Muscle of arm (tissue), 1 donor: ENCODE measurements at regions not wholly inside any gene's neighbourhood (a gene's known extent, or its start where the extent isn't known, plus 50 kb on each side); places are given as distances from the start of the nearest gene placed in this dataset.
"Not testable (repeated sequence)": the region's sequence is repeated elsewhere in the genome, so short reads cannot be mapped to it uniquely, and the experiment has no call there.

Experiments
- DNase-seq: peaks from one replicate; pipeline ENCODE4 v3.0.0-alpha.2; 2013

DNA sequence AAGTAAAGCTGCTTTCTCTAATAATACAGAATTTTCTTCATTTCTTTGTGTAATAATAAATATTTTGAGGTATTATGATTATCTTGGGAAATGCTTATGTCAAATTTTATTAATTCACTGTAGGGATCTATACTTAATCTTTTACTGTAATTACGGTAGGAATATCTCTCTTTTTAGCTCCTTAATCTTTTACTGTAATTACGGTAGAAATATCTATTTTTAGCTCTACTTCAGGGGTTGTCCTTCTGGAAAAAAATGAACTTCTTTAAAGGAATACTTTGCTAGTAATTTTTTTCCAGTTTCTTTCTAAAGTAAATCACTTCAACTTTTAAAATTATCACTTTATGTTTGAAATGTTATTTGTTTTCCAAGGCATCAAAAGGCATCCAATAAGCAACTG is 2229.4 kb upstream of the AGA start:
- DNase-seq, result no peak

DNA sequence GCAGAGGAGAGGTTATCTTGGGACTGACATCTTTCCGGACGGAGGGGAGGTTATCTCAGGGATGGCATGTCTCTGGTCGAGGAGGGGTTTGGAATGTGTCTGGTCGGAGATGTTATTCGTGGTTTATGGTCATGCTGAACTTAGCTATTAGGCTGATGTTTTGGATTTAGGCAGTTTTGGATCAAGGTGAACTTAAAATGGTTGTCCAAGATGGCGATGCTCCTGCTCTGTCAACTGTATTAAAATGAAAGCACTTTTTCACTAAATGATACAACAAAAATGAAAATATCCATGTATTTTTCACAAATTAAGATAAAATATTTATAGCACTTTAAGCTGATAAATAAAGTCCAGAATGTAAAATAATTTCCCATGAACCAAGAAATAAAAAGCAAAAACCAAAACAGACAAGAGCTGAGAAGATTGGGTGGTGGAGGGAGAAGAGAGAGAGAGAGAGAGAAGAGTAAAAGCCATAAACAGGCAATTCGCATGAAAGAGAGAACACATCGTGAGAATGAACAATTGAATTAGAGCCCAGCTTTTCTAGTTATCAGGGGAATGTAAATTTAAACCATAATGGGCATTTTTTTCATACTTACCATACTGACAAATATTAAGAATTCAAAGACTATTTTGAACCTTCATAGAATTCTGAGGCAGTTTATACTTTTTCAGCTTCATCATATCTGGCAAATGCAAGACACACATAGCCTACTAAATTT is 2236.0 kb upstream of the AGA start:
- no peak for DNase-seq

DNA sequence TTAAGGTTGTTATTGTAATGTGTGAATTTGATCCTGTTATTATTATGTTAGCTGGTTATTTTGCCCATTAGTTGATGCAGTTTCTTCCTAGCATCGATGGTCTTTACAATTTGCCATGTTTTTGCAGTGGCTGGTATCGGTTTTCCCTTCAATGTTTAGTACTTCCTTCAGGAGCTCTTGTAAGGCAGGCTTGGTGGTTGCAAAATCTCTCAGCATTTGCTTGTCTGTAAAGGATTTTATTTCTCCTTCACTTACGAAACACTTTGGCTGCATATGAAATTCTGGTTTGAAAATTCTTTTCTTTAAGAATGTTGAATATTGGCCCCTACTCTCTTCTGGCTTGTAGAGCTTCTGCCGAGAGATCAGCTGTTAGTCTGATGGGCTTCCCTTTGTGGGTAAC is 2241.4 kb upstream of the AGA start:
- not testable (repeated sequence) for DNase-seq

DNA sequence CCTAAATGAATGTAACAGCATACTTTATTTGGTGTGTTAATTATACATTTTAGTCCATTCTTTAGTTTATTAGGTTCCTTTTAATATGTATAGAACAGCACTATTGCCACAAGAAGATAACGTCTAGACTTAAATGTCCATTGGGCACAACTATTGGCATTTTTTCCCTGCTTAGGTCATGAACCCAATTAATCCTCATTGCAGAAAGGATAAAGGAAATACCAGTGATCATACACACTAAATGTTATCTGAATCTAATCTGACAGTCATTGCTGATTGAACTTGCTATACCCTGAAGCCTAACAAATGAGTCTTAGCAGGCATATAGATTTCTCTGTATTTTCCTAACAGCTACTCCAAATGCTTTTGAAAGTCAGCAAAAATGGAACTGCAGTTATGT is 2250.0 kb upstream of the AGA start:
- no peak for DNase-seq

DNA sequence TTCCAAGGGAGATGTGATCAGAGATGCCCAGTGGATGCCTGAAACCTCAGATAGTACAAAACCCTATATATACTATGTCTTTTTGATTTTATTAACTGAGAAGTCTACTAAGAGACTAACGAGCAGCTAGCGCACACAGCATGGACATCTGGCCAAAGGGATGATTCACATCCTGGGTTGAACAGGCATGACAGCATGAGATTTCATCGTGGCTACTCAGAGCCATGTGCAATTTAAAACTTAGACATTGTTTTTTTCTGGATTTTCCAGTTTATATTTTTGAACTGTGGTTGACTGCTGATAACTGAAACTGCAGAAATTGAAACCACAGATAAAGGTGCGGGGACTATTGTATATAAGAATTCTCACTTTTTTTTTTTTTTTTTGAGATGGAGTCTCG is 2252.9 kb upstream of the AGA start:
- DNase-seq, result no peak

DNA sequence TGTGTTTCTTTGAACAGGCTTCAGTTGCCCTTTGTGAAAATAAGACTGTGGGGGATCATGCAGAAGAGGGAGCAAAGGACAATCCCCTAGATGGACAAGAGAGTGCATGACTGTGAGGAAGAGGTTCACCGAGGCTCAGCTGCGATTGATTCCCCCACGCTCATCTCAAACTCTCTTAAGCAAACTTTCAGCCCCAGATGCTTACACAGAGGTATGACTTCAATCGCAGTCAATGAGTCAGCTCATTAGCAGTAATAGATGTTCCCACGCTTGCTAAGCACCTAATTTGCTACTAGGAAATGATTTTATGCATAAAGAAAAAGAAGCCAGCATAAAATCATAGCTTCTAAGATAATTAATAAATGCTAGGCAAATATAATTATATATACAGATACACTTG is 2256.1 kb upstream of the AGA start:
- DNase-seq, result no peak

DNA sequence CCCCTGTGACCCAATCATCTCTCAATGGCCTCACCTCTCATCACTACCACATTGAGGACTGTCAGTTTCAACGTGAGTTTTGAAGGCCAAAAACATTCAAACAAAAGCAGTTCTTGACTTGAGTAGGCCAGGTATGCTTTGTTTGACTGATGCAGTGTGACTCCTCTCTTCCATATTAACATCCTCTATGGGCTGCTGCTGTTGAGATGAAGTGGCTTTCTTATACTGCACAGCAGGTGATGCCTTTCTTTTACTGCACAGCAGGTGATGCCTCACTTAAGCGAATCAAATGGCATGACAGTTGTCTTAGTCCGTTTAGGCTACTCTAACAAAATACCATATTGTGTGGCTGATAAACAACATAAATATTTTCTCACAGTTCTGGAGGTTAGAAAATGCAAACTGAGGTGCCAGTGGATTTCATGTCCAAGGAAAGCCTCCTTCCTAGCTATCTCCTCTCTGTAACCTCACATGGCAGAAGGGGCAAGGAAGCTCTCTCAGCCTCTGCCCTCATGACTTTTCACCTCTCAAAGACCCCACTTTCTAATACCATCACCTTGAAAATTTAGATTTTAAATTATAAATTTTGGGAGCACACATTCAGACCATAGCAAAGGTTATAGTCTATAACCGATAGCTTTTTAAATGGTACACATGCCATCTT is 2267.9 kb upstream of the AGA start:
- DNase-seq, result no peak

DNA sequence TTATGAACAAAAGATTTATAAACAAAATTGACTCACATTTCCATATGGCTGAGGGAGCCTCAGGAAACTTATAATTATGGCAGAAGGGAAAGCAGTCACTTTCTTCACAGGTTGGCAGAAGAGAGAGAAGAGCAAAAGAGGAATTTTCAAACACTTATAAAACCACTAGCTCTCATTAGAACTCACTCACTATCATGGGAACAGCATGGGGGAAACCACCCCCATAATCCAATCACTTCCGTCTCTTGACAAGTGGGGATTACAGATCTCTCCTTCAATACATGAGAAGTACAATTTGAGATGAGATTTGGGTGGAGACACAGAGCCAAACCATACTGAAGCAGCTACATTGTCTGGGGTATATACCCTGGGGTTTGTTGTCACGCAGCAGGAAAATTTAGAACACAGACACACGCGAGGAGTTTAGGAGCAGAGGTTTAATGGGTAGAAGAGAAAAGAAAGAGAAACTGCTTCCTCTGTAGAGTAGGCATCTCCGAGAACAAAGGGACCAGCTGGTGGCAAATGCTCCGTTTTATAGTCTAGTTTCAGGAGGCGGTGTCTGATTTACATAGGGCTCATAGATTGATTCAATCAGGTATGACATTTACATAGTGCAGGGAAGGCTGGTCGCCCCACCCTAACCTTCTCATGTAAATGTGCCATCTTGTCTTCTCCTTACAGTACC is 2277.7 kb upstream of the AGA start:
- DNase-seq, result no peak

DNA sequence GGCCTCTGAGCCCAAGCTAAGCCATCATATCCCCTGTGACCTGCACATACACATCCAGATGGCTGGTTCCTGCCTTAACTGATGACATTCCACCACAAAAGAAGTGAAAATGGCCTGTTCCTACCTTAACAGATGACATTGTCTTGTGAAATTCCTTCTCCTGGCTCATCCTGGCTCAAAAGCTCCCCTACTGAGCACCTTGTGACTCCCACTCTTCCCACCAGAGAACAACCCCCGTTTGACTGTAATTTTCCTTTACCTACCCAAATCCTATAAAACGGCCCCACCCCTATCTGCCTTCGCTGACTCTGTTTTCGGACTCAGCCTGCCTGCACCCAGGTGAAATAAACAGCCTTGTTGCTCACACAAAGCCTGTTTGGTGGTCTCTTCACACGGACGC is 2284.3 kb upstream of the AGA start:
- DNase-seq, result not testable (repeated sequence)

DNA sequence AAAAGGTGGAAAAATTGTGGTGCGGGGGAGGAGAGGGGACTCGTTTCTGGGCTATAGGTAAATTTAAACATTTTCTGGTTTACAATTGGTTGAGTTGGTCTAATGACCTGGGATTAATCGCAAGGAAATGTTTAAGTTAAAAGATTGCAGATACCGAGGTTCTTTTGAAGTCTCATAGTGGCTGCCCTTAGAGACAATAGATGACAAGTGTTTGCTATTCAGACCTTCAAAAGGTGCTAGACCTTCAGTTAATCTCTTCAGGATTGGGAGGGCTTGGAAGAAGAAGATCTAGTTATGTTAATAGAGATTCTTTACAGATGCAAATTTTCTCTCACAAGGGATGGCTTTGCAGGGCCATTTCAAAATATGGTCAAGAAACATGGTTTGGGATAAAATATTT is 2286.1 kb upstream of the AGA start:
- no peak for DNase-seq

DNA sequence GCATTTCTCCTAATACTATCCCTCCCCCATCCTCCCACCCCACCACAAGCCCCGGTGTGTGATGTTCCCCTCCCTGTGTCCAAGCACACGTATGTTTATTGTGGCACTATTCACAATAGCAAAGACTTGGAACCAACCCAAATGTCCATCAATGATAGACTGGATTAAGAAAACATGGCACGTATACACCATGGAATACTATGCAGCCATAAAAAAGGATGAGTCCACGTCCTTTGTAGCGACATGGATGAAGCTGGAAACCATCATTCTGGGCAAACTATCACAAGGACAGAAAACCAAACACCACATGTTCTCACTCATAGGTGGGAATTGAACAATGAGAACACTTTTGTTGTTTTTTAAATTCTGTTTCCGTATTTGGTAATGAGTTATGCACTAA is 2294.6 kb upstream of the AGA start:
- DNase-seq, result not testable (repeated sequence)

DNA sequence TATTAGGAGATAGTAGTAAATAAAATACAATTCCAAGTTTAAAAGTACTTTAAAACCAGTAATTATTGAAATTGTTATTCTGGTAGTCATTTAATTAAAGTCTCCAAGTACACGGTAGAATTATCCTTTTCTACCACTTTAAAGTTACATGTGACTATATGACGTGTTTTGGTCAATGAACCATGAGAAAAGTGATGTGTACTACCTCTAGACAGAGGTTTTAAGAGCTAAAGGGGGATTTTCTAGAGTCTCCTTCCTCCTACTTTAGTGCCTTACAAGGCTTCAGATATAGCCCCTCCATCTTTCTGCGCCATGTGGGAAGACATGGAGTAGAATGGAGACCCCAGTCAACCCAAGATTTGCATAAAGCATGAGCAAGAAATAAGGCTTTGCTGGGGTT is 2296.6 kb upstream of the AGA start:
- DNase-seq, result no peak

DNA sequence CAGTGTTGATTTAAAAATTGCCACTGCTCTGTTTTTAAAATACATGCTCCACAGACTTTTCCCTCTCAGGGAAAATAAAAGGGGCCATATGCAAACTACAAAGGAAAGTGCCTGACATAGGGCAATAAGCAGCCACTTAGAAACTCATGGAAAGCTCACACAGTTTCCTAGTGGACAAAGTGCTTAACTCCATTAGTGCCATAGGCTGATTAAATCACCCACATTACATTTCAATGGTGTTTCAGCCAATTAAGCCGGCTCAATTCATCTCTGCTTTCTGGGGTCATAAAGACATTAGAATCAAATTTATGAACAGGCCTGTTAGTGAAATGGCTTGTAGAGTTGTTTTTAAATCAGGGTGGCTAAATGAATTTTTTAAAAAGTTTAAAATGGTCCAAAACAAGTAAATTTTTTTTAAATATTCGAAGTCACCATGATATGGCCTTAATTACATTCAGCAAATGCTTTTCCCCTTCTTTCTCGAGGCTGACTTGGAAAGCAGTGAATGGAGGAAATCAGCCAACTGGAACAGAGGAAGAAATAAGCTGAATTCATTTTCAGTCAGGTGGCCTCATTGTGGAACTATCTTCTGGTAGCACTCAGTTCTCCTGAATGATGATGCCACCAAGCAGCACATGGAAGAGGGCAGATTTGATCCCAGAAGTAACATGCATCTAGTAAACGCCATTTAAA is 2305.1 kb upstream of the AGA start:
- no peak for DNase-seq

DNA sequence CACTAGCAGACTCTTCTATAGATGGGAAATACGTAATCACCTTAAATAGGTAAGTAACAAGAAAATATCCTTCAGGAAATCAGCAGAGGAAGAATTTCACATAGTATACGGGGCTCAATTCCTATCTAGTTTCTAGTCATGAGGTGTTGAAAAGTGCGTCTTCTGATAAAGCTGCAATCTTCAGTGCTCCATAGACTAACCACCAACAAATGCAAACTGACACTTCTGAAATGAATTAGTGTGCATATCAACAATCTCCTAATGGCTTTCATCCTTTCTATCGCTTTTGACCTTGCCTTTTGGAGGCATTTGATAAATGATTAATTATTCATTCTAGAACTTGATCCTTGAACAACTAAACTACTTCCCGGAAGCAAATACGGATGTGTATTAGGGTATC is 2306.6 kb upstream of the AGA start:
- DNase-seq, result no peak

DNA sequence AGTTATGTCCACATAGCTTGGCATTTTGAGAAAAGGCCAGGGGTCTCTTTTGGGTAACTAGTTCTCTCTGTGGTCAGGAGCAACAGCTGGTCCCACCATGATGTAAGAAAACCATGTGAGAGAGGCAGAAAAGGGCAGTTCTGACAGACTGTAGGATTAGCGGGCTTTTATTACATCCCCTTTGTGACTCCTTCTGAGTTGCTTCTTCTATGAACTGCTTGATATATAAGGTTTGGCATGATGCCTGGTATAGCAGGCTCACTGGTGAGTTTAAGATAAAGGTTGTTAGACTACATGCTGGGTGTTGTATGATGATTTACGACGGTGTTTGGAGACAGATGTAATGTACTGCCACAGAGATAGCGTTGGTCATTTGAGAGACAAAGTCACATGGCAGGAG is 2308.1 kb upstream of the AGA start:
- no peak for DNase-seq

DNA sequence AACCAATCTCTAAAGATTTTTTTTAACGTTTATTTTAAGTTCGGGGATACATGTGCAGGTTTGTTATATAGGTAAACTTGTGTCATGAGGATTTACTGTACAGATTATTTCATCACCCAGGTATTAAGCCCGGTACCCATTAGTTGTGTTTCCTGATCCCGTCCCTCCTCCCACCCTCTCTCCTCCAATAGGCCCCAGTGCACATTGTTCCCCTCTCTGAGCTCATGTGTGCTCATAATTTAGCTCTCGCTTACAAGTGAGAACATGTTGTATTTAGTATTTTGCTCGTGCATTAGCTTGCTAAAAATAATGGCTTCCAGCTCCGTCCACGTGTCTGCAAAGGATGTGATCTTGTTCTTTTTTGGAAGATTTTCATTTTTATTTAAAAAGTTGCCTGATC is 2309.4 kb upstream of the AGA start:
- DNase-seq, result no peak

DNA sequence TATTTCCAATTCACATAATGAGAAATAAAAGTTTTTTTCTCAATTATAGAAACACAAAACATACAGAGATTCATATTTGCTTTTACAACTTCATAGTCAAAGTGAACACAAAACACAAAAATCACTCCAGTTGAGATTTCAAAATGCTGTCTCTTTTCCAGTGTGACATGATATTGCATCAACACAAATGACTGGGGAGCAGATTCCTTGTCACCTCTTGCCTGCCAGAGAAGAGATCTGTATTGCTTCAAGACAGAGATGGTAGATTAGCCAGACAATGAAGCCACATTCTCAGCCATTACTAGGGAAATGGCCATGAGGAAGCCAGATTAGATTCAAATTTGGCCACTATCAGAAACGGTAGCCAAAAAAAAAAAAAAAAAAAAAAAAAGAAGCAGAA is 2313.1 kb upstream of the AGA start:
- no peak for DNase-seq

DNA sequence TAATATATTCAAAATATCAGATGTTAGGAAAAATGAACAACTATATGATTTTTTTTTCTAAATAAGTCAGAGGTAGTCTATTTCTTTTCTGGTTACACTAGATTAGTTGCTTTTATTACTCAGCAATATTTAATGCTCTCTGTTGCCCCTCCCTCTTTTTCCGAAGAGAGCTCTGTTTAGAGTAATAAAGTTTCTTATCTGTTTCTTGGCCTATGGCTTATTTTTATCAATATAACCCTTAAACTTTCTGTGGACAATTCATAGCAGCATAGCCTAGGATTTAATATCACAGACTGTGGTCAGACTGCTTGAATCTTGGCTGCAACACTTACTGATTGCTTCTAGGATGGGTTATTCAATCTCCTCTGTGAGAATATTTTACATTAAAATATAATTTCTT is 2315.4 kb upstream of the AGA start:
- DNase-seq, result no peak

DNA sequence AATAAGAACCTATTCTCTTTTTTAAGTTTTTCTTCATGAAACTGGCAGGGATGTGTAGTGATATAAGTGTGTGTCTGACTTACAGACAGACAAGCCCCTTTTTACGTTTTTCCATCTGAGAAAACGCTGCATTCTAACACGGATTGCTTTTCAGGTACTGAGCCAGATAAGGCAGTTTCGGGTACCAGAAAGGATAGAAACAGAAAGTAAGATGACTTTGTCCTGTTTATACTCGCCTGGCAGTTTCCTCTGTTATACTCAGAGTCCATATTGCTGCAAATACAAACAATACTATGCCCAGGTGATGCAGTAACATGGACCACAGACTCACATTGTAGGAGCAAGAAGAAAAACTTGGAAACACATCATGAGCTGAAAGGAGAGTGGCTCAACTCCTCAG is 2320.6 kb upstream of the AGA start:
- DNase-seq, result no peak

DNA sequence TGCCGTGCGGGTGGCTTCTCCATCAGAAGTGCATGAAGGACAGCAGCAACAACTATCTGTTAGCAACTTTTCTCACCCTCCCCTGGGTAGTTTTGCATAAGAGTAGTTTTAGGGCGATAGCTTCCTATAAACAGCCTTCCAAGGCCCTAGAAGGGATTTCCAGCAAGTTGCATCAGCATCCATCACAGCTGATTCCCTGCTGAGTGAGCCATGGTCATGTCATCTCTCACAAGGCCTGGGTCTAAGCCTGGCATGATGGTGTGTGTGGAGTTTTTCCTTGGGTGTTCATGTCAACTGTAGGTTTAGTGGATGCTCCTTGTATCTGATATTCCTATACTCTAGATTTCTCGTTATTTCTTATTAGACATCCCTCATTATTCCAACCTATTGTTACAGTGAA is 2324.7 kb upstream of the AGA start:
- DNase-seq, result no peak

DNA sequence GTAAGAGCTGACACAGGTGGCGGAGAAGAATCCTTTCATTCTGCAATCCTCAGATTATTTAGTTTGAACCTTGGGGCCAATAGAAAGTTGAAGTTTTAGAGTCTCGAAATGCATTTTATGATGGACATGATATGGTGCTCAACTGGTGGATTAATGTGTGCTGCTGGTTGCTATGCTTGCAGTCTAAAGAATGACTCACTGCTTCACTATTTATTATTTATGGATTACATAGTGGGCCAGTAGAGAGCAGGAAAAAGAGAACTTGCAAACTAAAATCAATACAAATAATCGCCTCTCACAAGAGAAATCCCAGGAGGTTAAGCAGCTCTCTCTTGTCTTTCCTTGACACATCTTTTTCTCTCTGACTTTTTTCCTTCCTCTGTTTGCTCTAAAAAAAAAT is 2326.8 kb upstream of the AGA start:
- DNase-seq, result no peak

DNA sequence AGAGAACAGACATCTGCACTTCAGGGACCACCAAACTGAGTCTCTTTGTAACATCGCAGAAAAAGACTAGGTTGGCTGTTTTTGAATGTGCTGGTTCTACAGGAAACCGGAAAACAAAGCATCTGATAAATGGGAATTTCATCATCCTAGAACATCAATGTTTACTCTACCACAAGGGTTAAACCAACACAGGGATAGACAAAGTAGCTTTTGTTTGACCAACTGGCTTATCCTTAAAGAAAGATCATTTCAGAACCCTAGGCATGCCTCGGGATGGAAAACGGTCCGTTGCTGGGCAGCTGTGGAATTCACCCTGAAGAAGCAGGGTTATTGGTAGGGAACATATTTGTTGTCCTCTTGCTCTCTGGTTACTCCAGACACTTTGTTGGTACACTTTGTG is 2355.5 kb upstream of the AGA start:
- DNase-seq, result no peak

DNA sequence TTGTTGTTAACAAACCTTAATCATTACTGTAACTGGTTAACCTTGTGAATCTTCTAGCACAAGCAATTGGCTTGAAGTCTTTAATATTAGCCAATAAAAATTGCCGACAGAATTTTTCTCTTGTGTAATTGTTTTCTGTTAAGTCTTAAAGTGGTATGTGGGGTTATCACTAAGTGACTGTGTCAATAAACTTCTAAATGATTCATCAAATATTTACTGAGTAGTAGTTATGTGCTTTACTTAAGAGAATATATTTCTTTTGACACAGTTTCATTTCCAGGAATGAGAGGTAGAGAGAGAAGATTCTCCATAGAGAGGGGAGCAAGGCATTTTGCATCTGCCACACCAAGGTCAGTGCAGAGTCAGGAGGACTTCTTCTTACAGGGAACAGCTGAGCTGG is 2361.6 kb upstream of the AGA start:
- DNase-seq, result no peak
